HCT116 (cell line): ENCODE measurements at regions not wholly inside any gene's neighbourhood (a gene's known extent, or its start where the extent isn't known, plus 50 kb on each side); places are given as distances from the start of the nearest gene placed in this dataset.

Experiments
- ATAC-seq: fragments of 200-7000 bp; cut with Tn5 transposase; 2 replicates; pipeline ENCODE4 v1.9.1; 2020; ENCODE audit warnings: mild to moderate bottlenecking, moderate library complexity
- BruUV-seq: library from RNA; stranded (reverse); fragments of 400-500 nt; replicated peaks from 2 replicates; lab custom pipeline; 2021; lab: Mats Ljungman, UMichigan
- CTCF ChIA-PET: fragments of 300-600 bp; sonication (Branson Sonifier 250); formaldehyde crosslinking; loops from one replicate; lab custom pipeline; 2021; ENCODE audit warnings: antibody characterized with exemption; lab: Charles Lee
- POLR2A ChIA-PET: fragments of 300-600, 350-600 bp; sonication (Branson Sonifier 250); formaldehyde crosslinking; loops from one replicate; lab custom pipeline; 2021; ENCODE audit warnings: antibody characterized with exemption; lab: Charles Lee
- RAD21 ChIA-PET, 2 experiments: fragments of 300-600 bp; sonication (Branson Sonifier 250); formaldehyde crosslinking; loops; one replicate each; lab custom pipeline; 2023; ENCODE audit warnings: low total read pairs in 2 of 2; ENCODE audit not compliant: uncharacterized antibody in 2 of 2, unreplicated experiment in 2 of 2, low non-redundant PET in 1 of 2; lab: Charles Lee
- DNase-seq: peaks from one replicate; pipeline ENCODE4 v3.0.0-alpha.2; 2010; ENCODE audit warnings: low read depth, low spot score
- H2AFZ ChIP-seq: fragments of 200-600 bp; shearing (Covaris generic), sonication (generic); 2 replicates; pipeline ENCODE4 v1.6.1; 2017; ENCODE audit warnings: low read depth, mixed run types, mixed read lengths, antibody characterized with exemption, low read length; ENCODE audit not compliant: poor library complexity, severe bottlenecking
- H3K27ac ChIP-seq: 2 replicates; pipeline ENCODE4 v1.5.1; 2012; ENCODE audit warnings: low read depth, low read length
- H3K27me3 ChIP-seq: fragments of 200-600 bp; sonication (generic); 2 replicates; pipeline ENCODE4 v1.6.1; 2016; ENCODE audit warnings: mixed run types, low read length, mixed read lengths; ENCODE audit not compliant: insufficient read depth
- H3K36me3 ChIP-seq, 2 experiments: fragments of 200-500 bp in 1 of 2; fragments of 200-600 bp in 1 of 2; sonication (Bioruptor generic) in 1 of 2; sonication (generic) in 1 of 2; 2 replicates each; pipeline versions ENCODE4 v1.5.1 to v1.6.1; 2014 to 2016; ENCODE audit warnings: low read length in 2 of 2, inconsistent platforms in 1 of 2, mixed read lengths in 1 of 2, mixed run types in 1 of 2; ENCODE audit not compliant: insufficient read depth in 2 of 2, control insufficient read depth in 1 of 2
- H3K4me1 ChIP-seq, 2 experiments: fragments of 200-600 bp in 1 of 2; sonication (generic) in 1 of 2; 2 replicates each; pipeline versions ENCODE4 v1.5.1 to v1.6.1; 2012 to 2017; ENCODE audit warnings: low read length in 2 of 2, inconsistent platforms in 1 of 2, mild to moderate bottlenecking in 1 of 2, mixed read lengths in 1 of 2, mixed run types in 1 of 2, moderate library complexity in 1 of 2; ENCODE audit not compliant: insufficient read depth in 2 of 2, control insufficient read depth in 1 of 2
- H3K4me2 ChIP-seq: fragments of 200-600 bp; sonication (generic); 2 replicates; pipeline ENCODE4 v1.6.1; 2017; ENCODE audit warnings: mixed run types, low read length, mixed read lengths
- H3K4me3 ChIP-seq, 2 experiments: fragments of 200-600 bp in 1 of 2; sonication (generic) in 1 of 2; replicated peaks in 1 of 2; 2 replicates each; pipeline ENCODE4 v1.5.1; 2011 to 2016; ENCODE audit warnings: low read length in 2 of 2, control low read depth in 1 of 2, low read depth in 1 of 2, mild to moderate bottlenecking in 1 of 2, mixed read lengths in 1 of 2, mixed run types in 1 of 2
- H3K79me2 ChIP-seq: fragments of 200-600 bp; sonication (generic); 2 replicates; pipeline ENCODE4 v1.6.1; 2017; ENCODE audit warnings: mild to moderate bottlenecking, mixed run types, low read length, moderate library complexity, mixed read lengths; ENCODE audit not compliant: insufficient read depth
- H3K9ac ChIP-seq: fragments of 200-600 bp; sonication (generic); 2 replicates; pipeline ENCODE4 v1.6.1; 2016; ENCODE audit warnings: low read length, mixed read lengths
- H3K9me2 ChIP-seq: fragments of 200-600 bp; sonication (generic), shearing (Covaris generic); 2 replicates; pipeline ENCODE4 v1.6.1; 2017; ENCODE audit warnings: mixed run types, mild to moderate bottlenecking, moderate library complexity; ENCODE audit not compliant: insufficient read depth
- H3K9me3 ChIP-seq, 2 experiments: fragments of 200-500 bp in 1 of 2; fragments of 200-600 bp in 1 of 2; sonication (Bioruptor generic) in 1 of 2; sonication (generic) in 1 of 2; 2 replicates each; pipeline ENCODE4 v1.6.1; 2014 to 2017; ENCODE audit warnings: low read length in 2 of 2, mixed read lengths in 2 of 2, inconsistent platforms in 1 of 2, low read depth in 1 of 2, mild to moderate bottlenecking in 1 of 2, mixed run types in 1 of 2, moderate library complexity in 1 of 2; ENCODE audit not compliant: control insufficient read depth in 1 of 2, insufficient read depth in 1 of 2
- H4K20me1 ChIP-seq: fragments of 200-600 bp; sonication (generic), shearing (Covaris generic); 2 replicates; pipeline ENCODE4 v1.6.1; 2017; ENCODE audit warnings: mixed run types, mild to moderate bottlenecking, moderate library complexity; ENCODE audit not compliant: insufficient read depth
- EGR1 ChIP-seq: IDR thresholded peaks from 2 replicates; pipeline ENCODE4 v1.6.1; 2012; ENCODE audit warnings: low read depth
- FOSL1 ChIP-seq: IDR thresholded peaks from 2 replicates; pipeline ENCODE4 v1.6.1; 2012; ENCODE audit warnings: low read depth
- POLR2AphosphoS5 ChIP-seq: IDR thresholded peaks from 2 replicates; pipeline ENCODE4 v1.6.1; 2011; ENCODE audit warnings: mild to moderate bottlenecking, low read depth, low read length, moderate library complexity
- TCF7L2 ChIP-seq: IDR thresholded peaks from 2 replicates; pipeline ENCODE4 v1.7.0; 2011; ENCODE audit warnings: borderline replicate concordance, inconsistent platforms; ENCODE audit not compliant: insufficient read depth, insufficient read length; ENCODE audit errors: extremely low read depth
- ZFX ChIP-seq: fragments of 450-650 bp; IDR thresholded peaks from 2 replicates; pipeline ENCODE4 v1.6.1; 2017
- intact Hi-C: fragments of 100-400 bp; cut with micrococcal nuclease; formaldehyde crosslinking; loops from 2 replicates; pipeline ENCODE4 v1.10.0; 2022
- TF ChIP-seq, protein P1 (sequence below): IDR thresholded peaks from 2 replicates; pipeline ENCODE4 v1.6.1; 2012
- TF ChIP-seq, protein P2 (sequence below): IDR thresholded peaks from 2 replicates; pipeline ENCODE4 v1.6.1; 2012; ENCODE audit warnings: low read depth
- TF ChIP-seq, protein P3 (sequence below): IDR thresholded peaks from 2 replicates; pipeline ENCODE4 v1.6.1; 2011; ENCODE audit warnings: mild to moderate bottlenecking, low read length, moderate library complexity; ENCODE audit not compliant: insufficient replicate concordance; ENCODE audit errors: extremely low read depth

DNA sequence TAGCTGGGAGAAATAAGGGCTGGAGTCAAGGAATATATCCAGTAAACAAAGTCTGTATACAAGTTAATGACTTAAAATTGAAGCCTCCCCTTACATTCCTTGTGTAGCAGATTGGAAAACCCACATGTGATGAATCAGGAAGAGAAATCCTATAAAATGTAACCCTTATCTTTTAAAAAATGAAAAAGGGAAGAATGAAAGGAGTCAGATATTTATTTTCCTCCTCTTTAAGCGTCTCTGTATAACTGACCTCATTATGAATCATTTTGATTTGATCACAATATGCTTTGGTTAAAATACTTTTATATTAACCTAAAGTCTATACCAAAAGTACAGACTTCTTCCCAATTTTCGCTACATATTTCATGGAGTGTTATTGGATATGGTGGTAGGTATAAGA lies 316.3 kb upstream of the STAC start:
- H3K4me1 ChIP-seq: no peaks in the 10 kb centered on the region
- intact Hi-C loops: no loop called here
- H3K27me3 ChIP-seq: no peaks in the 10 kb centered on the region
- ChIA-PET CTCF (no interaction called here), RAD21 (no interaction called here), POLR2A (no interaction called here)
- H3K79me2 ChIP-seq: no peaks in the 10 kb centered on the region
- H3K9ac ChIP-seq: no peak overlapping the region
- no peaks in the 10 kb centered on the region for H4K20me1 ChIP-seq
- DNase-seq (no peak), ATAC-seq (no peak)
- H3K36me3 ChIP-seq: no peaks in the 10 kb centered on the region
- H3K9me3 ChIP-seq: no peaks in the 10 kb centered on the region
- no peak overlapping the region for H3K27ac ChIP-seq
- H3K4me3 ChIP-seq: no peak overlapping the region
- H2AFZ ChIP-seq: no peak overlapping the region
- TF ChIP-seq, protein P1, sequence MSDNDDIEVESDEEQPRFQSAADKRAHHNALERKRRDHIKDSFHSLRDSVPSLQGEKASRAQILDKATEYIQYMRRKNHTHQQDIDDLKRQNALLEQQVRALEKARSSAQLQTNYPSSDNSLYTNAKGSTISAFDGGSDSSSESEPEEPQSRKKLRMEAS: no peak
- TF ChIP-seq POLR2AphosphoS5 (no peak), FOSL1 (no peak), TCF7L2 (no peak), ZFX (no peak), EGR1 (no peak)
- TF ChIP-seq, protein P2, sequence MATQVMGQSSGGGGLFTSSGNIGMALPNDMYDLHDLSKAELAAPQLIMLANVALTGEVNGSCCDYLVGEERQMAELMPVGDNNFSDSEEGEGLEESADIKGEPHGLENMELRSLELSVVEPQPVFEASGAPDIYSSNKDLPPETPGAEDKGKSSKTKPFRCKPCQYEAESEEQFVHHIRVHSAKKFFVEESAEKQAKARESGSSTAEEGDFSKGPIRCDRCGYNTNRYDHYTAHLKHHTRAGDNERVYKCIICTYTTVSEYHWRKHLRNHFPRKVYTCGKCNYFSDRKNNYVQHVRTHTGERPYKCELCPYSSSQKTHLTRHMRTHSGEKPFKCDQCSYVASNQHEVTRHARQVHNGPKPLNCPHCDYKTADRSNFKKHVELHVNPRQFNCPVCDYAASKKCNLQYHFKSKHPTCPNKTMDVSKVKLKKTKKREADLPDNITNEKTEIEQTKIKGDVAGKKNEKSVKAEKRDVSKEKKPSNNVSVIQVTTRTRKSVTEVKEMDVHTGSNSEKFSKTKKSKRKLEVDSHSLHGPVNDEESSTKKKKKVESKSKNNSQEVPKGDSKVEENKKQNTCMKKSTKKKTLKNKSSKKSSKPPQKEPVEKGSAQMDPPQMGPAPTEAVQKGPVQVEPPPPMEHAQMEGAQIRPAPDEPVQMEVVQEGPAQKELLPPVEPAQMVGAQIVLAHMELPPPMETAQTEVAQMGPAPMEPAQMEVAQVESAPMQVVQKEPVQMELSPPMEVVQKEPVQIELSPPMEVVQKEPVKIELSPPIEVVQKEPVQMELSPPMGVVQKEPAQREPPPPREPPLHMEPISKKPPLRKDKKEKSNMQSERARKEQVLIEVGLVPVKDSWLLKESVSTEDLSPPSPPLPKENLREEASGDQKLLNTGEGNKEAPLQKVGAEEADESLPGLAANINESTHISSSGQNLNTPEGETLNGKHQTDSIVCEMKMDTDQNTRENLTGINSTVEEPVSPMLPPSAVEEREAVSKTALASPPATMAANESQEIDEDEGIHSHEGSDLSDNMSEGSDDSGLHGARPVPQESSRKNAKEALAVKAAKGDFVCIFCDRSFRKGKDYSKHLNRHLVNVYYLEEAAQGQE: no peak
- TF ChIP-seq, protein P3, sequence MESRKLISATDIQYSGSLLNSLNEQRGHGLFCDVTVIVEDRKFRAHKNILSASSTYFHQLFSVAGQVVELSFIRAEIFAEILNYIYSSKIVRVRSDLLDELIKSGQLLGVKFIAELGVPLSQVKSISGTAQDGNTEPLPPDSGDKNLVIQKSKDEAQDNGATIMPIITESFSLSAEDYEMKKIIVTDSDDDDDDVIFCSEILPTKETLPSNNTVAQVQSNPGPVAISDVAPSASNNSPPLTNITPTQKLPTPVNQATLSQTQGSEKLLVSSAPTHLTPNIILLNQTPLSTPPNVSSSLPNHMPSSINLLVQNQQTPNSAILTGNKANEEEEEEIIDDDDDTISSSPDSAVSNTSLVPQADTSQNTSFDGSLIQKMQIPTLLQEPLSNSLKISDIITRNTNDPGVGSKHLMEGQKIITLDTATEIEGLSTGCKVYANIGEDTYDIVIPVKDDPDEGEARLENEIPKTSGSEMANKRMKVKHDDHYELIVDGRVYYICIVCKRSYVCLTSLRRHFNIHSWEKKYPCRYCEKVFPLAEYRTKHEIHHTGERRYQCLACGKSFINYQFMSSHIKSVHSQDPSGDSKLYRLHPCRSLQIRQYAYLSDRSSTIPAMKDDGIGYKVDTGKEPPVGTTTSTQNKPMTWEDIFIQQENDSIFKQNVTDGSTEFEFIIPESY: no peak
- H3K4me2 ChIP-seq: no peak overlapping the region
- BruUV-seq: no TSS peak
- no peaks in the 10 kb centered on the region for H3K9me2 ChIP-seq
